HG03521 (cell line): ENCODE measurements at regions not wholly inside any gene's neighbourhood (a gene's known extent, or its start where the extent isn't known, plus 50 kb on each side); places are given as distances from the start of the nearest gene placed in this dataset.

Source experiments
- ATAC-seq: cut with Tn5 transposase; IDR thresholded peaks from one replicate; pipeline ENCODE4 v1.9.1; 2021; ENCODE audit warnings: mild to moderate bottlenecking, moderate library complexity; ENCODE audit not compliant: unreplicated experiment

DNA sequence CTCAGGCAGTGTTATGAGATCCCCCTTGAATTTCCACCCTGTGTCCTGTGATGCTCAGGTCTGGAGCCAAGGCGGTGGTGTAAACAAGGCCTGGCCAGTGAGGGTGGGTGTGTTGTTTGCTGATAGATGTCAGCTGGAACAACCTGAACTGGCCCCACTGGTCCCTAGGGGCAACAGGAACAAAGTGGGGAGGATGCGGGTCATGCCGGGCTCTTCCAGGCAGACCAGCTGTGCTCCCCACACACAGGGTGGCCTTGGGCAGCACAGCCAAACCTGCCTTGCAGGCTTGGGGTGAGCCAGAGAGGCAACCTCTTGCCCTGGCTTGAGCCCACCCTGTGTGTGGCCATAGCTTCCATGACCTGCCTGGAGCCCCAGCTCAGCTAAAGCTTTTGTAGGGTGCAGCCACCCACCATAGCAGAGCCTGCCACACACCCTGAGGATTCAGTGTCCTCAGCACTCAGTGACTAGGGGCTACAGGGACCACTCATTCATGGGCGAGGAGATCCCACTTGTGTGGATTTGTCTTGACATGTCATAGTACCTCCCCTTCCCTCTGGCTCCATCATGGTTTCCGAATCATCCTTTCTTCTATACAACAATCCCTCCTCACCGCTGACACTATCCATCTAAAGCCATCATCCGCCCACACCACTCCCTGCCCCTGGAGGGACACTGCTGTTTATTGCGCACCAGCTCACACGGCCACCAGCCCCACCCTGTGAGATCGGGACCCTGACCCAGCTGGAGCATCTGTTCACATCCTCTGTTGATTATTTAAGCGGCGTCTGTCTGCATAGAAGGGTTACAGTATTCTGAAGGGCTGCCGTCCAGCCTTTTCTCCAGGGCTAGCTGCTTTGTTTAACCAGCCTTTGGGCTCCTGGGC, 268.8 kb downstream of the CYP26B1 start:
- ATAC-seq, result no peak

DNA sequence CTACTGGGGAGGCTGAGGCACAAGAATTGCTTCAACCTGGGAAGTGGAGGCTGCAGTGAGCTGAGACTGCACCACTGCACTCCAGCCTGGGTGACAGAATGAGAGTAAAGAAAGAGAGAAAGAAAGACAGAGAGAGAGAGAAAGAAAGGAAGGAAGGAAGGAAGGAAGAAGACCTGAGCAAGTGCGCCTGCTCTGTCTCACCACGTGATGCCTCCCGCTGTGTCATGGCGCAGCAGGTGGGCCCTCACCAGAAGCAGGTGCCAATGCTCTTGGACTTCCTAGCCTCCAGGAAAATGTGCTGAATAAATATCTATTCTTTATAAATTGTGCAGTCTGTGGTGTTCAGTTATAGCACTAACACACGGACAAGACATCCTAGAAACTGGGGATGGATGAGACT, 270.0 kb downstream of the CYP26B1 start:
- ATAC-seq, result no peak

DNA sequence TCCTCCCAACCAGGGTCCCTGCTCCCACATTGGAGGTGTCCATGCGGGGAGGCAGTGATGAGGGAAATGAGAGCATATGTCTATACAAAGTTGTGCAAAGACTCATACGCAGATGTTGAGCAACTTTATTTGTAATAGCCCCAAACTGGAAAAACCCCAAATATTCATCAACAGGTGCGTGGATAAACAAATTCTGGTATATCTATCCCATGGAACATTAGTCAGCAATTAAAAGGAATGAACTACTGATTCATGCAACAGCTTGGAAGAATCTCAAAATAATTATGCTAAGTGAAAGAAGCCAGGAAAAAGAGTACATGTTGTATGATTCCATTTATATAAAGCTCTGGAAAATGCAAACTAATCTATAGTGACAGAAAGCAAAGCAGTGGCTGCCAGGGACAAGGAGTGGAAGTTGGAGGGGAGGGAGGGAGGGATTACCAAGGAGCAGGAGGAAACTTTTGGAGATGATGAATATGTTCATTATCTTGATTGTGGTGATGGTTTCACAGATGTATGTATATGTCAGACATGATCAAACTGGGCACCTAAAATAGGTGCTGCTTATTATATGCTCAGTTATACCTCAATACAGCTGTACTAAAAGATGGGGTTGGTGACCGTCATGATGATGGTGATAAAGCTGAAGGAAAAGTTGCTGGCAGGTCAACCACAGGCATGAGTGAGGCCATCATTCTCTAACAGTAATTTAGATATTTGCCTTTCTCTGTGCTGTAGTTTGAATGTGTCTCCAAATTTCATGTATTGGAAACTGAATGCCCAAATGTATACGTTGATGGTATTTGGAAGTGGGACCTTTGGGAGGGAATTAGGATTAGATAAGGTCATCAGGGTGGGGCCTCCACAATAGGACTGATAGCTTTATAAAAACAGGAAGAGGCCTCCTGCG, 270.9 kb downstream of the CYP26B1 start:
- ATAC-seq, result no peak

DNA sequence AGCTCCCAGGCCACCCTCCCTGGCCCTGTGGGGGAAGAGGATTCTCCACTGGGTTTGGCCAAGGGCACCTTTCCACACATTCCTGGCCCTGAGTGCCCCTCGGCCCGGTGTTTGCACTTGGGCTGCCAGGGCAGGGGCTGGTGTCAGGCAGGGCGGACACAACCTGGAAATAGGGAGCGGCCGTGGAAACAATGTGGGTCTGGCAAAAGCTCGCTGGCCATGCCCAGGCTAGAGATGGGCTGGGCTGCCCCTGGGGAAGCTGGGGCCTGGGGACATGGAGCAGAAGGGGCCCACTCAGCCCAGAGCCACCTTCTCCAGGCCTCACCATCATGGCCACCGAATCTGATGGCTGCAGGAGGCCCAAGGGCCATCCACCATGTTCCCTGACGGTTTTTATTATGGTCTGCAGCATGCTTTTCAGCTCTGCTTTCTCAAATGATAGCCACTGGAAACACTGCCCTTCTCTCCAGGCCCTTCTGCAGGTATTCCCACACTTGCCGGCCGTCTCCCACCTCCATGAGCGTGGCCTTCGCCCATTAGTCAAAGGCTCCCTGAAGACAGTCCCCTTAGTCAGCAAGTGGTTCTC, 275.1 kb downstream of the CYP26B1 start:
- ATAC-seq, result no peak

DNA sequence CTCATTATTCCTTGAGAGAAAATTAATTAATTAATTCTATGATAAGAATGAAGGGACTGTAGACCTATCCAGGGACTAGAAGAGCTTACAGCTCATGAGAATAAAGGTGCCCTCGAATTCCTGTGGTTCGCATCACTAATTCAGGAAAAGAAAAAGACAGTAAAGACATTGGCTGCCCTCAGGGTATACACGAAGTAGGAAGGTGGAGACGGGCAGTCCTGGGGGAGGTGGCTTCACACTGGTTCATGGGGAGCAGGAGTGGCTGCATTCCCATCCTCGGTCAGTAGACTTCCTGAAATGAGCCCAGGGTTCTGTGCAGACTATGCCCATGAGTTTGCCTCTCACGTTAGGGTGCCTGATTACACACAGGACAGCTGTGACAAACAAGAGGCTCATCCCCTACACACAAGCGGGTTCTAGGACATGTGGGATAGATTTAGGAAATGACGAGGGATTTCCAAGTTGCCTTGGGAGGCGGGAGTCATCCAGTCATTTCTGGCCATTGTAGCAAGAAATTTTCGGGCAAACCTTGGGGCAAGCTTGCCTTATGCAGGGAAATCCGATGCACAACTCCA, 282.2 kb downstream of the CYP26B1 start:
- ATAC-seq, result no peak

DNA sequence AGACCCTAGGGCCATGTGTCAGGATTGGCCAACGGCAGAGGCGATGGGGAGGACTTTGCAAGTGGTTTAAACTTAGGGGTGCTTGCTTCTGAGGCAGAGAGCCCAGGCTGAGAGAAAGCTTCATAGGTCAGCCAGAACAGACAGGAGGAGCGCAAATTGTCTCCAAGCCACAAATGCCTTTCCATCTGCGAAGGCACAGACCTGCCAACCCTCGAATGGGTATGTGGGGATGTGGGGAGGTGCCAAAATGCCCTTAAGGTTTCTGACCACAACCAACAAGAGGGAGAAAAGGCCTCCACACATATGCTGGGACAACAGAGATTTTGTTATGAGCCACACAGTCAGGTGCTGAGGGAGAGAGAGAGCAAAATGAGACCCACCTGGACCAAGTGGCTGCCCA, 283.6 kb downstream of the CYP26B1 start:
- no peak for ATAC-seq

DNA sequence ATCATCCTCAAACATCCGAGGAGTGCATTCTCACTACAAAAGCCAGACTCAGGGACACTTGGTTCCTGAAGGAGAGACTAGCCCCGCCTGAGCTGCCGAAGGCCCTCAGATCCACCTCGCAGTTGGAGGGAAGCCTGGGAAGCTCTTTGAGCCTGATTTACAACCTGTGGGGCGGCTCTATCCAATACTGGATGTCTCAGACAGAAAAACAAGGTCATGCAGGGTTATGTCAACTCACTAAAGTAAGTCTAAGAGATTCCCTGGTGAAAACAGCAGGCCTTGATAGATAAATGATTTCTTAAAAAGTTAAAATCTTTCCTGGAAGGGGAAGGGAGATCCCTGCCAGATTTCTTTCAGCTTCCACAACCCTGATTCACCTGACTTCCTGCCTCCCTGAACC, 284.3 kb downstream of the CYP26B1 start:
- no peak for ATAC-seq

DNA sequence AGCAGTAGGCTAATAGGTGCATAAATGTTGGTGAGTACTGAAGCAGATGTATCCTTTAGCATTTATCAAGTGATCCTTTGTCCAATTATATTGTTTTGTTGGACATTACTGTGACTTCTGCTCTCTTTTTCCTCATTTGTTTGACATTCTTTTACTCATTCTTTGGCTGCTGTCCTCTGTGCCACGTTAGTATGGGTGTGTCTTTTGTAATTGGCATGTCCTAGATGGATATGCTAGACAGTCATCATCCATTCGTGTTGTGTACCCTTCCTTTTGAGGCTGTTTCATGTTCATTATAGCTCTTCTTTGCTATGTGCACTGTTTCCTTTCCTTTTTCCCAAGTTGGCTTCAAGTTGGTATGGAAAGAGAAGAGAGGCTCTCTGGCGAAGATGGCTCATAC, 284.7 kb downstream of the CYP26B1 start:
- ATAC-seq, result no peak

DNA sequence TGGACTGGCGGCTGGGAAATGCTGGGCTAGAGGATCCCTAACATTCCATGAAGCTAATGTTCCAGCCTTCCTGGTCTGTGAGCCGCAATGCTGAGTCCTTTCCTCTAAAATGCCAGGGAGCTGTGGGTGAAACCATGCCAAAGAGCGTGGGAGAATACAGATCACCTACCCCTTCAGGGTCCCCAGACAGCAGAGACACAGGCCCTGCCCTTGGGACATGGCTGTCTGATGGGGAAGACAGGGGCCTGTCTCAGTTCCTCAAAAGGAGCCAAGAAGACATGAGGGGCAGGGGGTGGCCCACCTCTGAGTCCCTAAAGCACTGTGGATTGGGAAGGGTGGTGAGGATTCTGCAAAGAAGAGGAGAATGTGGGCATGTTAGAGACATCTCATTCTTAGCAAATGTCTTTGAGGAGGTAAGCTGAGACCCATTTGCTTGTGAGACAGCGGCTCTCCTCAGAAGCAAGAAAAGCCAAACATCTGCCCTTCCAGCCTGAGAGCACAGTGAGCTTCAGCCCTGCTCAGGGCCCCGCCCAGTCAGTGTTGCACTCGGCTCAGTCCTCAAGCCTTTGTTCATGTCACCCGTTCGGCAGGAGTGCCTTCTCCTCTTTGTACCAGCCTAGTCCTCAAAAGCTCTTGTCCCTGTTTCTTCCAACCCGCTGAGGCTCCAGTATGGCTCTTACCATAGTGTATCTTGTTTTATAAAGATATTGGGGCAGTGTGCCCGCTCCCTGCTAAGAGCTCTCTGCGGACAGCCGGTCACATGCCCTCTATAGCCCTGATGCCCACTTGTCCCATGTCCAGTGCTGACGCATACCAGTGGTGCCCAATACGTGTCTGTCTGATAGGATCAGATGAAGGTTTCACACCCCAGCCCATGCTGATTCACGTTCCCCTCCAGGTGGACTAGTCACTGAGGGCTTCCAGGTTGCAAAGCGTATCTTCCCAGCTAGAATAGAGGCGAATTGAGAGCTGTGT, 286.2 kb downstream of the CYP26B1 start:
- no peak for ATAC-seq

DNA sequence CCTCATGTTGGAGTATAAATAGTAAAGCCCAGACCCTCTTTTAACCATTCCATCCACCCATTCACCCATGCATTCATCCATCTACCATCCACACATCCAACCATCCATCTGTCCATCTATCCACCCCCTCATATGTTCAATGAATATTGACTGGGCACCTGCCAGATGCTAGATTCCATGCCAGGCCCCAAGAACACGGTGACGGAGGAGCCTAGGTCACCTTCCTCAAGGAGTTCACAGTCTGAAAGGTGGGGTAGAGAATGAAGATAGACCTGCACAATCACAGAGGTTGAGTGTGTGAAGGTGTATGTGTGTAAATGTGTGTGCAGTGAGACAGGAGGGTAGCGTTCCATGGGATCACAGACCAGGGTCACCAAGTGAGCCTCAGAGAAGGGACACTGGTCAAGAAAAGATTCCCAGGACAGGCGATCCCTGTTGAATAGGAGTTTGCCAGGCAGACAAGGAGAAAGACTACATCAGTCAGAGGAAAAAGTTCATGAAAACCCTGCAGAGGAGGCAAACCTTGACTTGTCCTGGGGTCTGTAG, 287.2 kb downstream of the CYP26B1 start:
- ATAC-seq, result no peak

DNA sequence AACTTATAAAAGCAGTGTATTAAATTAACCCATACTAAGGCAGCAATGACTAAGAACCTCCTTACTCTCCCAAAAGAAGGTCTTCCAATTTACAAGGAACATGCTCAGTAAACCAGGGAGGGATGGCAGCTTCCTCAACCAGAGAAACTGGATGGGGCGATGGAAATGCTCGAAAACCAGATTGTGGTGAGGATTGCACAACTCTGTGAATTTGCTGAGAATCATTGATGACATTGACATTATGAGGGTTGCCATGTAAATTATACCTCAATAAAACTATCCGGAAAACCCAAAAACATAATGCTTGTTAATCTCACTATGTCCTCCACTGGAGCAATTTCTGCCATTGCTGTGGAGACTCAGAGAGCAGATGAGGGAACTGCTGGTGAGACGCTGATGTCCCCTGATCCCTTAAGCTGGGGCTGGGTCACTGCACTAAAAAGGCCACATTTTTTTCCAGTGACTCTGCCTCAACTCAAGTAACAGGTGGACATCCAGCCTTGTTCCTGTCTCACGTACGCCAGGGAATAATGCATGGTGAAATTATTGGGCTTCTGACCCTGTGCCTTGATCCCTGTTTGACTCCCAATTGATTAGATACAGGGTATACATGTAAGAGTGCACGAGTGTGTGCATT, 288.3 kb downstream of the CYP26B1 start:
- no peak for ATAC-seq

DNA sequence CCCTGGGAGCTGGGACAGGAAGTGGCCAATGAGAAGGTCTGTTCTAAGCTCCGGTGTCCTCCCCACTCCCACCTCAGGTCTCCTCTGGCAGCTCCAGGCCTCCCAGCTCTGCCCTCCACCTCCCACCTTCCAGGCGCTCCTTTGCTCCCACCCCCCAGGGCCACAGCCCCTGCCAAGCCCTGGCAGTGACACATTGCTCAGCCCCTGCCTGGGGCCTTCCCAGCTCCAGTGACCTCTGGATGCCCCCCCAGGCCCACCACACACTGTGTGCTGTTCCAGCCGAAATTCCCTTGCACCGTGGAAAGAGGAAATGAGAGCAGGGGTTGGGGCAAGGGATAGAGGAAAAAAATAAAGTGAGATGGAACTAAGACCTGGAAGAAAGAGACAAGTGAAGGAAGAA, 289.6 kb downstream of the CYP26B1 start:
- no peak for ATAC-seq

DNA sequence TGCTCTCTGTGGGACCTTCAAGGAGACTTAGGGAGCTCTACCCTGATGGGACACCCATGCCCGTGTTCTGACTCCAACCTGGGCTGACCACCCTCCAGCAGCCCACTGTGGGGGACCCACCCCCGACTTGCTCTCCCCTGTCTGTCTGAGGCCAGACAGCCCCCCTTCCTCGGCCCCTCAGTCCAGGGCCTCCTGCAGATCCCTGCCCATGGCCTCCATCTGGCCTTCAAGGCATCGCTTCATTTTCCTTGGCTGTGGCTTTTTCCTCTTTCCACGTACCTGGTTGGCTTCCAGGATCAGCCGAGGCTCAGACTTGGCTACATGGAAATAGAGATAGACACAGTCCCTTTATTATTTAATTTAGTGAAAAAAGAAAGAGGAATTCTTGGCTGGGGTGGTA, 290.0 kb downstream of the CYP26B1 start:
- no peak for ATAC-seq

DNA sequence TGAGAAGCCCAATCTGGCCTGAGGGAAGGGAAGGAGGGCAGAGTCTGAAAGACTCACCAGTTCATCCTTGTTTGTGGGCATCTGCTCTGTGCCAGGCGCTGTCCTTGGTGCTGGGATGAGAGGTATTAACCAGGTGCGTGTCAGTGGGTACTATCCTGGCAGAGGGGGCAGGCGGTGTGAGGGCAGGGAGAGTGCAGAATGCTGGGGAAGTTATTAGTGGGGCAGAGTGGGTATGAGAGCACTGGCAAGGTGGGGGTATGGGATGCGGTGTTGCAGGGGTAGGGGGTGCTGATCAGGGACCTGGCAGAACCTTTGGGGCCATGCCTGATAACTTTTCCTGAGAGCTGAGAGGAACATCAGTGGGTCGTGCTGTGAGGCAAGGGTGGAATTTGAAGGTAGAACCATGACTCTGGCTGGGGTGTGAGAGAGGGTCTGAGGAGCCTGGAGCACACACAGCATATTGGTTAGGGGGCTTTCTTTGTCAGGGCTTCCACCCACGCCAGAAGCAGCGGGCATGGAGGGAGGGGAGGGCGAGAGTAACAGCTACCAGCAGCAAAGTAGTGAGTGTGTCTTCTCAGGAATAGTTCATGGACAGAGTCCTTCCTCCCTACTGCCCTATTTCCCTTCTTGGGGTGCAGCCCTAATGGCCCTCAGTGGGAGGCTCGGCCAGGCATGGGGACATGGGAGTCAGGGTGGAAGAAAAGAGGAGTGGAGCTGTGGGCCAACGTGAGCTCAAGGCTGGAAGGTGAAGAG, 290.7 kb downstream of the CYP26B1 start:
- no peak for ATAC-seq

DNA sequence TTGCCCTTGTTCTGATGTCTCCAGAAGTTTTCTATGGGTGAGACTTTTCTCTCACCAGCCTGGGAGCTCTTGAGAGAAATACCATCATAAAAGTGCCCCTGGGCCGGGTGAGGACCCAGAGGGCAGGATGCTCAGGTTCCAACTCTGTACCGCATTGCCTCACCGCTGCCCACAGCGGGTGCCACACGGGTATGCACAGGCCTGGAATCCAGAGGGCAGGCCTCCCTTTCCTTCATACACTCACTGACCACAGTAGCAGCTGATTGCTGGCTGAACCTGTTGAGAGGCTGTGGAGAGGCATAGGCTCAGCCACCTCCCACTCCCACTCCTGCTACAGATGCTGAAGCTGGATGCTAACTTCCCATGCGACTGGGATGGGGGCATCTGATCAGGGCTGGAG, 293.8 kb downstream of the CYP26B1 start:
- ATAC-seq, result no peak

DNA sequence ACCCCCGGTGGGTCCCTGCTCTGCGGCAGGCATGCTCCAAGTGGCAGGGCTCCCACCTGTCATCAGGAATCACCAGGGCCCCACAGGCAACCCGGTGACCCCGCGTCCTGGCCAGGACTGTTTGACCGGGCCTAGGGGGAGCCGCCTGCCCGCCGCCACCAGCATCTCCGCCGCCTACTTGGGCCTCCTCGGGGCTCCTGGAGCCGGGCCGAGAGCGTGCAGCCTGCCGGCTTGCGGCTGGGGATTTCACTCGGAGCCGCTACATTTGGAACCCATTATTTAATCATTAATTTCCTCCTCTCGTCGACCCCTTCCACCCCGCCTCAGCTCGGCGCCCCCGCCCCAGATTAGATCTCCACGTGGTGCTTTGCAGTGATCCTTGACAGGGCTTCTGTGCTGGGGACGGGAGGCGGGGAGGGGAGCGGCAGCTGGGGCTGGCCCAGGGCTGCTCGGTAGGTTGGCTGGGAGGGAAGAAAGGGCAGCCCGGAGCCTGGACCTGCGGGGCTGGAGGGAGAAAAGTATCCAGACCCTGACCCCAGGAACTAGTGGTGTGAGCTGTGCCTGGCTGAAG, 295.4 kb downstream of the CYP26B1 start:
- ATAC-seq, result no peak

DNA sequence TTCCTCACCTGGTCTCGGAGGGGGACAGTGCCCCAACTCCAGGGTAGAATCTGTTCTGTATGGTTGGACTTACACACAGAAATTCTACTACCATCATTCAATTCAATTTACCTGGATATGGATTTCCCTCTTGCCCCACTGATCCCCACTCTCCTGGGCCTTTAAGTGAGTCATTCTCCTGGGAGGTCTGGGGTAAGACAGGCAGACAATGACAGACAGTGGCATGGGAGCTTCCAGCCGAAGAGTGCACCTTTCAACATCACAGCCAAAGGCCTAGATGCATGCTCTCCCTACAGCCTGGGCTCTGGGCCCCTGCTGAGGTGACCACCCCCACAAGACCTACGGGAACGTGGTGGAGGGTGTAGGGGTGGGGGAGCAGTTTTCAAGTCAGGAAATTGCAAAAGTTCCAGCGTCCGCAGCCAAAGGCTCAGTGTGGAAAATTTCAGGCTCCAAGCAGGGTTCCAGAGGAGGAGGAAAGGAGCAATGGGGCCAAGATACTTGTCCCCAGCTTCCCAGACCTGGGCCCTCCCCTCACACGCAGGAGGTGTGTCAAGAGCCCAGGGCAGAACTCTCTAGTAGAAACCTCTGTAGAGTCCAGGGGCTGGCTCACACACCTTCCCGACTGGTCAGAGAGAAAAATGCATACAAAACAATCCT, 296.4 kb downstream of the CYP26B1 start:
- ATAC-seq, result no peak

DNA sequence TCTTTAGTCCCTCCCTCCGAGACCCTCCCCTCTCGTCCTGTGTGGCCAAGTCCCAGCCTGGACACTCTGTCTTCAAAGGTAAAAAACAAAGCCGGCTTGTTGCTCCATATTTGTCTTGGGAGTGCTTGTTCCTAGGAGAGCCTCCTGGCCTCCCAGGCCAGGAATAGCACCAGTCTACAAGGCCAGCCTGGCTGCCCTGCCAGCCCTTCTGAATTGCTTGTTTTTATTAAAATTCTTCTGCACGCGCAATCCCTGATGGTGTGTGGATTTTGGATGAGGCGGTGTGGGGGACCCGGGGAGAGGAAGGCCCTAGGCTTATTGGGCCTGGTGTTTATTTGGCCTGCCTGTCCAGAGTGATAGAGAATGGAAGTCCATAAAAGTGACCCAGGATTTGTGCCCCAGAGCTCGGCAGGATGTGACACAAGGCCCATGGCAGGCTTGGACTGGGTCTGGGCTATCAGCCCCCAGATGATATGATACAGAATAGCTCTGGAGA, 297.3 kb downstream of the CYP26B1 start:
- ATAC-seq, result no peak
